Mammary epithelial cell (primary cell): ENCODE measurements at regions not wholly inside any gene's neighbourhood (a gene's known extent, or its start where the extent isn't known, plus 50 kb on each side); places are given as distances from the start of the nearest gene placed in this dataset.

Experiments used
- EZH2 ChIP-seq: IDR thresholded peaks from 2 replicates; pipeline ENCODE4 v1.6.1; 2012; ENCODE audit warnings: low read length, inconsistent platforms, borderline replicate concordance
- TF ChIP-seq, protein P1 (sequence below), 2 donors: IDR thresholded peaks in 1 of 2; conservative IDR thresholded peaks in 1 of 2; 2 replicates each; pipeline ENCODE4 v1.5.1; 2011 to 2012; ENCODE audit warnings: inconsistent platforms in 2 of 2, low read length in 2 of 2, mild to moderate bottlenecking in 2 of 2, control low read depth in 1 of 2, low read depth in 1 of 2; ENCODE audit not compliant: insufficient read depth in 1 of 2; ENCODE audit errors: extremely low read depth in 1 of 2

DNA sequence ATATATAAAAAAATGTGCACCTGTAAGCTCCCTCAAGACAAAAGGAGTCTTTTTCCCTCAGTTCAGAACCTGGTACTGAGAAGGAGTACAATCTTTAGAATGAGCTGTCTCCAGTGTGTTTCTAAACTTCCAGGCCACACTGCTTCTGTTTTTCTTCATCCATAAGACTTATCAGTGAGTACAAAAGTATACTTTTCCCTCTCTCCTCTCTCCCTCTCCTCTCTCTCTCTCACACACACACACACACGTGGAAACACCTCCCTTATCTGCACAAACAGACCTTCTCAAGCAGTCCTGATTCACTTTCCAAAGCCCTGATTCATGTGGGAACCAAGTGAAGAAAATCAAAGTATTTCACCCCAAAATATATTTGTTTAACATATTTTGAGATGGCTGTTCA lies 220.7 kb upstream of the UBASH3B start:
- TF ChIP-seq, protein P1, sequence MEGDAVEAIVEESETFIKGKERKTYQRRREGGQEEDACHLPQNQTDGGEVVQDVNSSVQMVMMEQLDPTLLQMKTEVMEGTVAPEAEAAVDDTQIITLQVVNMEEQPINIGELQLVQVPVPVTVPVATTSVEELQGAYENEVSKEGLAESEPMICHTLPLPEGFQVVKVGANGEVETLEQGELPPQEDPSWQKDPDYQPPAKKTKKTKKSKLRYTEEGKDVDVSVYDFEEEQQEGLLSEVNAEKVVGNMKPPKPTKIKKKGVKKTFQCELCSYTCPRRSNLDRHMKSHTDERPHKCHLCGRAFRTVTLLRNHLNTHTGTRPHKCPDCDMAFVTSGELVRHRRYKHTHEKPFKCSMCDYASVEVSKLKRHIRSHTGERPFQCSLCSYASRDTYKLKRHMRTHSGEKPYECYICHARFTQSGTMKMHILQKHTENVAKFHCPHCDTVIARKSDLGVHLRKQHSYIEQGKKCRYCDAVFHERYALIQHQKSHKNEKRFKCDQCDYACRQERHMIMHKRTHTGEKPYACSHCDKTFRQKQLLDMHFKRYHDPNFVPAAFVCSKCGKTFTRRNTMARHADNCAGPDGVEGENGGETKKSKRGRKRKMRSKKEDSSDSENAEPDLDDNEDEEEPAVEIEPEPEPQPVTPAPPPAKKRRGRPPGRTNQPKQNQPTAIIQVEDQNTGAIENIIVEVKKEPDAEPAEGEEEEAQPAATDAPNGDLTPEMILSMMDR (conservative IDR thresholded peaks at IDR 0.05 in 1 of 2, IDR thresholded peaks at IDR 0.05 in 1 of 2; ENCODE audit: extremely low read depth in 1 of 2, insufficient read depth in 1 of 2, low read depth in 1 of 2, low read length in 2 of 2): no peak
- TF ChIP-seq EZH2: no peak
